Posterior cingulate gyrus (tissue), 11 donors: ENCODE measurements at regions not wholly inside any gene's neighbourhood (a gene's known extent, or its start where the extent isn't known, plus 50 kb on each side); places are given as distances from the start of the nearest gene placed in this dataset.
"Not testable (repeated sequence)": the region's sequence is repeated elsewhere in the genome, so short reads cannot be mapped to it uniquely, and the experiment has no call there.

ENCODE experiments used
- DNase-seq, 10 donors: peaks; one replicate each; pipeline versions ENCODE4 v3.0.0 to v3.0.0-alpha.2; 2020 to 2021; ENCODE audit warnings: mixed read lengths in 3 of 10
- intact Hi-C: fragments of 100-400 bp; cut with DNase I; formaldehyde crosslinking; loops from one replicate; pipeline ENCODE4 v1.15.1; 2023

GRCh38 chr13:109410868-109411267, 375.5 kb downstream of the IRS2 start:
- no peak for DNase-seq
- intact Hi-C loops = no loop called here

- no peak for DNase-seq
- intact Hi-C loops = no loop called here
These were observed 377.6 kb downstream of the IRS2 start for GRCh38 chr13:109408591-109409382.

GRCh38 chr13:109406376-109406992, 379.9 kb downstream of the IRS2 start:
- intact Hi-C loops = no loop called here

GRCh38 chr13:109403012-109403421, 383.4 kb downstream of the IRS2 start:
- no peak for DNase-seq
- intact Hi-C loops = no loop called here

More at GRCh38 chr13:109406376-109406992, 379.9 kb downstream of the IRS2 start:
- no peak for DNase-seq

GRCh38 chr13:109401891-109402290, 384.5 kb downstream of the IRS2 start:
- no peak for DNase-seq
- intact Hi-C loops = no loop called here

- DNase-seq = no peak
- intact Hi-C loops = no loop called here
These were observed 385.1 kb downstream of the IRS2 start for GRCh38 chr13:109401307-109401706.

- intact Hi-C loops = no loop called here
- DNase-seq = no peak
These were observed 385.6 kb downstream of the IRS2 start for GRCh38 chr13:109400624-109401257.

- intact Hi-C loops = no loop called here
- DNase-seq = peak in 2 of 10 donors; percentile 73 to 88
These were observed 386.2 kb downstream of the IRS2 start for GRCh38 chr13:109400209-109400608.

- DNase-seq, intact Hi-C loops: not testable (repeated sequence)
These were observed 388.3 kb downstream of the IRS2 start for GRCh38 chr13:109398071-109398470.

GRCh38 chr13:109397285-109397684, 389.1 kb downstream of the IRS2 start:
- intact Hi-C loops = no loop called here
- no peak for DNase-seq

GRCh38 chr13:109396266-109396665, 390.1 kb downstream of the IRS2 start:
- DNase-seq = no peak
- intact Hi-C loops = no loop called here

- DNase-seq = no peak
- intact Hi-C loops = no loop called here
These were observed 391.4 kb downstream of the IRS2 start for GRCh38 chr13:109395014-109395413.

- no peak for DNase-seq
- intact Hi-C loops = no loop called here
These were observed 391.9 kb downstream of the IRS2 start for GRCh38 chr13:109394311-109394988.

- DNase-seq = no peak
- intact Hi-C loops = no loop called here
These were observed 393.3 kb downstream of the IRS2 start for GRCh38 chr13:109393045-109393444.

- no peak for DNase-seq
- intact Hi-C loops = no loop called here
These were observed 396.0 kb downstream of the IRS2 start for GRCh38 chr13:109390391-109390790.

- intact Hi-C loops = no loop called here
These were observed 396.5 kb downstream of the IRS2 start for GRCh38 chr13:109389892-109390345.

GRCh38 chr13:109389456-109389855, 396.9 kb downstream of the IRS2 start:
- no peak for DNase-seq
- intact Hi-C loops = no loop called here

More at GRCh38 chr13:109389892-109390345, 396.5 kb downstream of the IRS2 start:
- DNase-seq = no peak

GRCh38 chr13:109387471-109387870, 398.9 kb downstream of the IRS2 start:
- intact Hi-C loops = no loop called here
- DNase-seq = no peak

GRCh38 chr13:109385242-109385560, 401.2 kb downstream of the IRS2 start:
- intact Hi-C loops = no loop called here
- DNase-seq = no peak

- intact Hi-C loops = no loop called here
- DNase-seq = no peak
These were observed 401.7 kb downstream of the IRS2 start for GRCh38 chr13:109384491-109385241.
